ENCODE measurements at regions not wholly inside any gene's neighbourhood (a gene's known extent, or its start where the extent isn't known, plus 50 kb on each side); places are given as distances from the start of the nearest gene placed in this dataset.

DNA sequence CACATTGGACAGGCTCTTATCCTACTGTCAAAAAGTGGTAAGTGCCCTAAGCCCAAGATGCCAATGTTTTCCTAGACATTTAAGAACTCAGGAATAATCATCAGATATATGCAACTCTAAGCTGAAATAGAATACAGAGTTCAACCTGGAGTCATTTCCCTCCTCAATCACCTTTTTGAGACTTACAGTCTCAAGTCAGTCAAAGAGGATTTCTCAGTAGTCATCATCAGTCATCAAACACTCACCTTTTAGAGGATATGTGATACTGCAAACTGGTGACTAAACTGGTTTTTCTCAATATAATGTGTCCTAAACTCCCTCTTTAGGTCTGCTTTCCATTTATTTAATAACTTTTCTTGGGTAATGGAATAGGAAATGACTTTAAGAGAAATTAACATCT lies 145.3 kb upstream of the ADAMTS5 start:
- no peak for DNase-seq
- in situ Hi-C loops (cut with HindIII; ENCODE audit: low pct_ligation_motif_present, low pct_unique_long_range_greater_than_20kb, low sequenced_read_pairs): no loop called here

DNA sequence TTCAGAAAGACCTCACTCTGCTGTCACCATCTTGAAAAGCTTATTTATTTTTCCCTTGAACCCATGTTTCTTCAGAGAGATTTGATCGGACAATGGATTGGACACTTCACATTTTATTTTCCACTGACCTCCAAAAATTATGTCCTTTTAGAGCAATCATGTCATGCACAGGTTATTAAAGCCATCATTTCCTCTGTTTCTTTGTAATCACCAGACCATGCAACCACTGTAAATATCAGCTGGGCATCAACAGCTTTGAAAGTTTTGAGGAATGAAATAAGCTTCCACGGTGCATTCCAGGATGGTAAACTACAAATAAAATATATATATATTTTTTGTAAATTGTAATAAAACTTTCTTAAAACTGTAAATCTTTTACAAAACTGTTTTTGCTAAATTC lies 144.1 kb upstream of the ADAMTS5 start:
- no peak for DNase-seq
- in situ Hi-C loops (cut with HindIII; ENCODE audit: low pct_ligation_motif_present, low pct_unique_long_range_greater_than_20kb, low sequenced_read_pairs): no loop called here

DNA sequence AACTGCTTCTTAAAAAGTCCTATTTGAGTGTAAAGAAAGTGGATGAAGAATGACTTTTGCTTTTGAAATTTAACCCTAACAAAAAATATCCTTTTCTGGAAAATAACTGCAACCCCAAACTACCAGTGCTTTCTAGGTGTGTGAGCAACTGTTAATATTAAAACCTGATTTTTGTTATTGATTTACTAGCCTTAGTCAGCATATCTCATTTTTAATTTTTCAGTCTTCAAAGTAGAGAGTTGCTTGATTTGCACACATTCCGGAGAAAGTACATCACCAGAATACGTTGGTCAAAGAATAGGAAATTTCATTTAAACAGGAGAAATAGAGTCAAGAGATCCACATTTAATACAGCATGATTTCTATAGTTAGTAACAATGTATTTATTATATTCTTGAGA lies 141.8 kb upstream of the ADAMTS5 start:
- peak; percentile 22 for DNase-seq
- in situ Hi-C loops (cut with HindIII; ENCODE audit: low pct_ligation_motif_present, low pct_unique_long_range_greater_than_20kb, low sequenced_read_pairs): no loop called here

DNA sequence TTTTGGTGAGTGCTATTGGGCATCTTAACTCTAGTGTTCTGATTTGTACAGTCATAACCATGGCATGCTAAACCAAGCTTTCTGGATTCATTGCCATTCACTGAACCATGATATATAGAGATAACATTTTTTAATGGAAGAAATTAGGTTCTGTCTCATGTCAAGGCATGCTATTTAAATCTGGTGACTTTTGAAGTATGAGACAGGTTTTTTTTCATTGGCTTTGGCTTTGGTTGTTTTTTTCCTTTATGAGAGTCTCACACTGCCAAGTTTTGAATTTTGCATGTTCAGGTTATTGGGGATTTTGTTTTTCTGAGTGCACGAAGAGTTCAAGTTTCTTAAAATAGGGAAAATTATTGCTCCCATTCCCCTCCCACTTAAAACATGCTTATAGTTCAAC lies 141.3 kb upstream of the ADAMTS5 start:
- peak; percentile 54 for DNase-seq
- in situ Hi-C loops (cut with HindIII; ENCODE audit: low pct_ligation_motif_present, low pct_unique_long_range_greater_than_20kb, low sequenced_read_pairs): no loop called here

DNA sequence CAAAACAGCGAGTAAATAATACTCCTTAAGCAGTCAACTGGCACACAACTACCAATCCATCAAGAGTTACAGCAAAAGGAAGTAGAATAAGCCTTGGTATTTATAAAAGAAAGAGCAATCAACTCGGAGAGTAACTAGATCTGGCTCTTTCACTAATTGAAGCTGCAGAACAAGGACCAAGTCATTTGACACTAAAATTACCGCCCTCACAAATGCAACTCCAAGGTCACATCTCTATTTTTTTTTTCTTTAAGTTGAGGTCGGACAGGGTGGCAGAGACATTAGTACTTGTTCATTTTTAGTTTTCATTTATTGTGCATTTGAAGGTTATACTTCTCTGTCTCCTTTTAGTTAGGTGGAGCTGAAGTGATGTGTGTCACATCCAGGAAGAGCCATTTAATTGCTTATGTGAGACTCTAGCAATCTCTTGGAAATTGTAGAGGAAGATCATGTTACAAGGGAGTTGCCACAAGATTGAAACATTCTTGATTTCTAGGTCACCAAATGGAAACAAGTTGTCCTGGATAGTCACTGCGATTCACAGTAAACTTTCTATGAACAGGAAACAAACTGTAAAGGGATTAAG lies 138.1 kb upstream of the ADAMTS5 start:
- in situ Hi-C loops (cut with HindIII; ENCODE audit: low pct_ligation_motif_present, low pct_unique_long_range_greater_than_20kb, low sequenced_read_pairs): no loop called here
- DNase-seq: no peak

DNA sequence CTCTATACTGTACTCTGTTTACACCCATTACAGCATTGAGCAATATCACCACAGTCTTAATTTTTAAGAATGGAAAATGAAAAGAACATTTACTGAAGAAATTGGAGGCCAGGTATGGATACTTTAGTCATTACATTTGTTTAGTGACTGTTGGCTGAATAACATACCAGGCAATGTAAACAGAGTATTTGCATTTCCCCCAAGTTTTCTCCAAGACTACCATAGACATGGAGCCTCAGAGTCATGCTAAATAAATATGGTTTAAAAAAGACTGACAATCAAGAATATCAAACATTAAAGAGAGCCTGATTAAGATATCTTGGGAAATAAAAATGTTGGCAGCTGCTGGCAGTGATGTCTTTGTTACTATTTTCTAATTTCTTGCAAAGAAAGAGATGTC lies 136.9 kb upstream of the ADAMTS5 start:
- DNase-seq: no peak
- in situ Hi-C loops (cut with HindIII; ENCODE audit: low pct_ligation_motif_present, low pct_unique_long_range_greater_than_20kb, low sequenced_read_pairs): no loop called here

DNA sequence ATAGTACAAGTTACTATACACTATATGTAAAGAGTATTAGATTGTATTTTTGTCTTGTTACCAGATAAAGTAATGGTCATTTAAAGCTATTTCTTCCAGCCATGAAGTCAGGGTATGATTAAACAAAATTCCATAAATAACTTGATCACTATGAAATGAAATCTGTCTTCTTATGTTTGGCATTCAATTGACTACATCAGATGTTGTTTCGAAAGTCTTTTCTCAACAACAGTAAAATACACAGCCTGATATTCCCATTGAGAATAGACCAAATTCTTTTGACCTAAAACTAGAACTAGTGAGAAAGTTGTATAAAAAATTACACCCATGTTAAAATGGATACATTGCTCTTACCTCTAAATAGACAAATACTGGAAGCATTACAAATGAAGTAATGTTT lies 134.6 kb upstream of the ADAMTS5 start:
- in situ Hi-C loops (cut with HindIII; ENCODE audit: low pct_ligation_motif_present, low pct_unique_long_range_greater_than_20kb, low sequenced_read_pairs): no loop called here
- no peak for DNase-seq

DNA sequence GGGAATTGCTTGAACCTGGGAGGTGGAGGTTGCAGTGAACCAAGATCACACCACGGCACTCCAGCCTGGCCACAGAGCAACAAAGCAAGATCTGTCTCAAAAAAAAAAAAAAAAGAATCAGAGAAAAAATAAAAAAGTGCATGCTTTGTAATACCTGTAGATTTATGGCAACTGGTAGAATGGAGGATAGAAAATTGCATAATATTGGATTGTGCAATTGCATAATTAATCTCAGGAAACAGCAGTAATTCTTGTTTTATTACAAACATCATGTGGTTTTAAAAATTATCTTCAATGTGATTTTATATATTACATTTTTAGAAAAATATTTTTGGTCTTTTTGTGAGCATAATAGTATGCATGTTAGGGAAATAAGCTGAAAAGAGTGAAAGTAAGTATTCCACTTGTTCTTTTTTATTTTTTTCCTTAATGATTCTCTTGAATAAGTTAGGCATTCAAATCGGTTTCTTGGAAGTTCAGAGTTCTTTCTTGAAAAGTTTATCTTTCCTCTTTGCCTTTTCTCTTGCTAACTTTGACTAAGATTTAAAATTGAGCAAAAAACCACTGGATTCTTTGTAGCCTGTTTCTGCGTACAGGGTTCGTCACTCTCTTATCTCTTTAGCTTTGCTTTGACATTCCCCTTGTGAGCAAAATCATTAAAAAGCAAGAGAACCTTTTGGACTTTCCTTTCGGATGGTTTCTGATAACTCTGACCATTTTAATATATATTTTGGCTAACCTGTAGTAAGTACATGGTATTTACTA lies 127.5 kb upstream of the ADAMTS5 start:
- in situ Hi-C loops (cut with HindIII; ENCODE audit: low pct_ligation_motif_present, low pct_unique_long_range_greater_than_20kb, low sequenced_read_pairs): no loop called here
- DNase-seq: no peak

DNA sequence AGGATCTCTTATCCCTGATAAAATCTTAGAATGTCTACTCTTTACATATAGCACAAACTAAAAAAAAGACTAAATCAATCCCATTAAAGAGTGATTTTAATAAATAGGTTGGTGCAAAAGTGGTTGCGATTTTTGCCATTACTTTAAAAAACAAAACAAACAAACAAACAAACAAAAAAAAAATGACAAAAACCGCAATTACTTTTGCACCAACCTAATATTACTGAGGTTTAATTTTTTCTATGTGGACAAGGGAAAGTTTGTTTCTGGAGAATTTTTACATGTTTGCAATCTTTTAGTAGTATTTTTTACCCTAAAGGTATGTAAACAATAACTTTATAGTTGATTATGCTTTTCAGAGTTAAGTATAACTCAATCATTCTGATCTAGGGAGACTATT lies 119.7 kb upstream of the ADAMTS5 start:
- no peak for DNase-seq
- in situ Hi-C loops (cut with HindIII; ENCODE audit: low pct_ligation_motif_present, low pct_unique_long_range_greater_than_20kb, low sequenced_read_pairs): no loop called here

DNA sequence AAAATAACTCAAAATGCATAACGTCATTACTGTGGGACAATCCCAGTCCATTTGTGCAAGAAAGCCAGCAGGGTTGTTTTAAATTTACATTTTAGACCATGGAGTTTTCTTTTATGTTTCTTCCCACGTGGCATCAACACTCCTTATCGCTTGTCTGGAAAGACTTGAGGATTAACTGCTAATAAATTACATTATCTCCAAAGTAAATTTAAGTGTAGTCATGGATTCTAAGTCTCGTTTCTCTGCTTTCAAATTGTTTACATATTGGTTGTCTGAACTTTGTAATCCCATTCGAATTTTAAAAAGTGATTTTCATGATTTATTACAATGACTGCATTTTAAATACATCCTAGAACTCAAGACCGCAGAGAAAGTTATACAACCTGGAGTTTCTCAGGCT lies 119.3 kb upstream of the ADAMTS5 start:
- DNase-seq: no peak
- in situ Hi-C loops (cut with HindIII; ENCODE audit: low pct_ligation_motif_present, low pct_unique_long_range_greater_than_20kb, low sequenced_read_pairs): no loop called here

DNA sequence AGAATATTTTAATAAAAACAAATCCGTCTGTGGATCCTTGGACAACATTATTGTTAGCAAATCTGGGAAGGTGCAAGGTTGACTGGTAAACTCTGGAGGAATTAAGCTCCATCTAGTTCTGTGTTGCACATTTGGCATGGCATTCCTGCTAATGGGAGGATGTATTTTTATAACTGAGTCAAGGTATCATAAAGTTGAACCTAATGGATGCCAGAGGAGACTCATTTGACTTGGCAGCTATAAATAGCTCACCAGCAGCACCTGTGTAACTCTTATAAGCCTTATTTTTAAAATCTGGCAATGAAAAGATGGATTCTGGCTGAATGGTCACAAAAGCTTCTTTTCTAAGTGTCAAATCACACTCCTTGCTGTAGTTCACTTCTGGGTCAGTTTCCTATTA lies 118.5 kb upstream of the ADAMTS5 start:
- in situ Hi-C loops (cut with HindIII; ENCODE audit: low pct_ligation_motif_present, low pct_unique_long_range_greater_than_20kb, low sequenced_read_pairs): no loop called here
- DNase-seq: no peak

DNA sequence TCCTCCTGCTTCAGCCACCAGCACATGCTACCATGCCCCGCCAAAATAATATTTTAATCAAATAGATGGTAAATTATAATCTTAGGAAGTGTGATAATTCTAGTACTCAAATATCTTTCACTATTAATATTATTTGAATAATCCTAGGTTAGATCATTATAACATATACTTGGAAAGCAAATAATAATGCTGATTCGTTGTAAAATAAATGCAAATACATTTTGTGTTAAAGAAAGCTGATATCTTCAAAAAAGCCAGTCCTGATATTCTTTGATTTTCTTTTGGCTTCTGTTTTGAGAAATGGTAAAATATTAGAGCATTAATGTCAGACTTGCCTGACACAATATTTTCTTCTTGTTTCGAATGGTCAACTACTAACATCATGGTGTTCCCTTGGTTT lies 116.3 kb upstream of the ADAMTS5 start:
- DNase-seq: no peak
- in situ Hi-C loops (cut with HindIII; ENCODE audit: low pct_ligation_motif_present, low pct_unique_long_range_greater_than_20kb, low sequenced_read_pairs): no loop called here

DNA sequence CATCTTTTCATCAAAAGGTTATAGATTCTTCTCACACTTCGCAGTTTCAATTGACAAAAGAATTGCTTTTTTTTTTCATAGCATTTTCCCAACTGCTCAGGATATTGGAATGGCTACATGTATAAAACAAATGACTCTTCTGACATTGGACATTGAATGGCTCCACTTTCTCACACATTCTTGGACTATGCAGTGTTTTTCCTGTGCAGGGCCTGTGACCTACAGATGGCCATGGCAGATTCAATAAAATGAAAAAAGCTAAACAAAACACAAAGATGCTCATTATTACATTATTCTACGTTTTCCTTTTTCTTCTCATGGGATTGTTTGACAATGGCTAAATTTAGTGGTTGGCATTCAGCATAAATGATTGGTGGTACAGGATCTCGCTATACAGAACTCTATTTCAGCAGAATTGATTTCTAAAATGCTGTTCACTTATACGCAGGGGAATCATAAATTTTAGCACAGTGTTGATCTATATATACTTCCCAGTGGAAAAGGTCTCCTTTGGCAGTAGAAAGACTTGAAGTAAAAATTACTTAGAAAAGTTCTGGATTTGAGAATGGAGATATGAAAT lies 115.6 kb upstream of the ADAMTS5 start:
- no peak for DNase-seq
- in situ Hi-C loops (cut with HindIII; ENCODE audit: low pct_ligation_motif_present, low pct_unique_long_range_greater_than_20kb, low sequenced_read_pairs): no loop called here

DNA sequence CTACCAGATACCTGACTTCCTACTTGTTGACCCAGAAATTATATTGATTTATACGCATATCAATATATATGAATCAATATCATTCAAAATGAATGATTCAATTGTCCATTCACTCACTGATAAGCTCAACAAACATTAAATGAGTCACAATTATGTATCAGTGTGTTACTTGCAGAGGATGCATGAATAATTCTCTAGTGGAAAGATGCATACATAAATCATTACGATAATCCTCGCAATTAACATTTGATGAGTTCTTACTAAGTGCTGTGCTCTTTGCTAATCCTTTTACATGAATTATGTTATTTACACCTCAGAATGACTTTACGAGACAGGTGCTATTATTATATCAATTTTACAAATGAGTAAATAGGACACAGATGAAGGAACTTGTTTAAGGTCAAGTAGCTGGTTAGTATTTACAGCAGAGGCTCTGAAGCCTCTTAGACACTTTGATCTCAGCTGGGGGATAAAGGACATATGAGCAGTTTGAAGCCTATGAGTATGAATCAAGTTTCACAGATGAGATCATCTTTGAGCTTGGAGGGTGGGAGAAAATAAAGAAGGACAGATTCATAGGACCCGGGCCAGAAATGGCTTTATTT lies 112.8 kb upstream of the ADAMTS5 start:
- no peak for DNase-seq

DNA sequence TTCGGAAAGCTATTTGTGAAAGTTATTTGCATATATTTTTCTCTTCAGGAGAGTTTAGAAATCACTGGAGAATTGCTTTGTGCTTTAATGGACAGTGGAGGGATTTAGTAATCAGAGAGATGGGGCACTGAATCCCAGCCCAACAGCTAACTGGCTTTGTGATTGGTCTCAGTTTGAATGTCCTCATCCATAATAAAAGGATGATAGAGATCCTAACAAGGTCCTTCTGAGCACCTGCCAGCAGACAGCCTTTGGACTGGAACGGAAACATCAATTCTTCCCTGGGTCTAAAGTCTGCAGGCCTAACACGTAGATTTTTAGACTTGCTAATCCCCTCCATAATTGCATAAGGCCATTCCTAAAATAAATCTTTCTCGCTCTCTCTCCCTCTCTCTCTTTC lies 112.0 kb upstream of the ADAMTS5 start:
- in situ Hi-C loops (cut with HindIII; ENCODE audit: low pct_ligation_motif_present, low pct_unique_long_range_greater_than_20kb, low sequenced_read_pairs): no loop called here
- DNase-seq: no peak

More for the DNA sequence above, 112.8 kb upstream of the ADAMTS5 start:
- in situ Hi-C loops (cut with HindIII; ENCODE audit: low pct_ligation_motif_present, low pct_unique_long_range_greater_than_20kb, low sequenced_read_pairs): no loop called here

DNA sequence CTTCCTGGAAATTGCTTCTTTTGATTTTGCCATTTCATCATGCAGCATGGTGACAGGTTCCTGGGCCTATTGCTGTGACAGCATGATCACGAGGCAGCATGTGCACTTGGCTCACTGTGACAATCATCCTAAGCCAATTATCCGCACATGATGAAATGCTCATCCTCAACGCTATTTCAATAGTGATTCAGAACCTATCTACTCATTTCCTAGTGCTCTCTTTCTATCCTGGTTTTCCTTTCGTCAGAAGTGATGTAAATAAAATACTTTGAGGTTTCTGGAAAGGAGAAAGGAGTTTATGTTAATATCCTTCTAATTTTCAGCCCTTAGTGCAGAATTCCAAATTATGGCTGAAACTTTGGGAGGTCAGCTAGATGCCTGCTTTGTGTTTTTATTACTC lies 110.6 kb upstream of the ADAMTS5 start:
- in situ Hi-C loops (cut with HindIII; ENCODE audit: low pct_ligation_motif_present, low pct_unique_long_range_greater_than_20kb, low sequenced_read_pairs): no loop called here
- no peak for DNase-seq

DNA sequence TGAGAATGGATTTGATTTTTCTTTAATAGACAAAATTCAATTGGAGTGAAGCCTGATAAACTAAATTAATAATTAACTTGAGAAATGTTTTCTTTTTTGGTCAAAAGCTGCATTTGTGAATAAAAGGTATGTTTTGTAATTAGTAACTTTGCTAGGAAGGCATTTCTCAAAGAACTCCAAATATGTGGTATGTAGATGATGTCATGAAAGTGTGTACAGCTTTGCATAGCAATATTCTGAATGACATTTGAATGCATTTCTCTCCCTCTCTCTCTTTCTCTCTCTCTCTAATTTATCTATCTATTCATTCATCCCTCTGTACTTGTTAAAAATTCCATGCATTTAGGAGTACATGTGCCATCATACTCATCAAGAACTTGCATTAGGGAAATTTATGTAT lies 109.1 kb upstream of the ADAMTS5 start:
- in situ Hi-C loops (cut with HindIII; ENCODE audit: low pct_ligation_motif_present, low pct_unique_long_range_greater_than_20kb, low sequenced_read_pairs): no loop called here
- DNase-seq: no peak

DNA sequence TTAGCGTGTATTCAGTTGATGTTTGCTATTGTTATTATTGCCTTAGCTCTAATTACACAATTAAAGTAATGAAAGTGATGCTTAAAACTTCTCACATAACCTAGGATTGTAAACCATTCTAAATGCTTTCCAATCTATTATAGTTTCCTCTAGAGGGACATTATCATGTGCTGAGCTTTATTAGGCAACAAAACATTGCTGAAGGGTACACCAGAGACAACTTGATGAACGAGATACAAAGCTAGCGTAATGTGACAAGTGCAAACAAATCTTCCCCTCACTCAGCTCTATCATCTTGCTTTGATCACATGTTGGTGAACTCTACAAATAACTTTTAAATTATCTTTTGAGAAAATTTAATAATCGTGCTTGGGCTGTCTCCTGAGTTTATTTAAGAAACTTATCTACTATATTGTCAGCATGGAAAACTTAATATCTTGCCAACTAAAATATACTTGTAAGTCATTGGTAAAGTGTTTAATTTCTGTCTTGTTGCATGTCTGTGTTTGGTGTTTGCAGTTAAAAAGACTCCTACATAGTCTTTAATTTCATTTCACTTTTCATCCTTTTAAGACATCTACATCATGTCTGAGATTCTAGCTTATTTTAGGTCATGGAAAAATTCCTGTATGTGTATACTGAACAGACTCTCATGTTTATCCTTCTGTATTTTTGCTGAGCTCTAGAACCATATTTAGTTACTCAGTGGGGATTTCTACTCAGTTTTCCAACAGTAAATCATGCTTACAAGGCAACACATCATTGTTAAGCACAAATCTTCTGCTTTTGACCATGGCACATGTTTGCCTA lies 104.2 kb upstream of the ADAMTS5 start:
- no peak for DNase-seq
- in situ Hi-C loops (cut with HindIII; ENCODE audit: low pct_ligation_motif_present, low pct_unique_long_range_greater_than_20kb, low sequenced_read_pairs): no loop called here

DNA sequence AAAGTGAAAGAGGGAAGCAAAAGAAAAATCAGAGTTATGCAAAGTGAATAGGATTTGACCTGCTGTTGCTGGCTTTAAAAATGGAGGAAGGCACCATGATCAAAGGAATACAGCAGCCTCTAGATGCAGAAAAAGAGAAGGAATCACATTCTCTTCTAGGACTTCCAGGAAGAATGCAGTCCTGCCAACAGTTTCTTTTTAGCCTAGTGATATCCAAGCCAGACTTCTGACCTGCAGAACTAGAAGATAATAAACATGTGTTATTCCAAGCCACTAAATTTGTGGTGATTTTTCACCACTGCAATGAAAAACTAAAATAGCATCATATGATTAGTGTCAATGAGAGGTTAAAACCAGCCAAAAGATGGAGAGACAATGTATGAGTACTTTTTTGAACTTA lies 101.9 kb upstream of the ADAMTS5 start:
- in situ Hi-C loops (cut with HindIII; ENCODE audit: low pct_ligation_motif_present, low pct_unique_long_range_greater_than_20kb, low sequenced_read_pairs): no loop called here
- DNase-seq: no peak
